ENCODE measurements at regions not wholly inside any gene's neighbourhood (a gene's known extent, or its start where the extent isn't known, plus 50 kb on each side); places are given as distances from the start of the nearest gene placed in this dataset.

DNA sequence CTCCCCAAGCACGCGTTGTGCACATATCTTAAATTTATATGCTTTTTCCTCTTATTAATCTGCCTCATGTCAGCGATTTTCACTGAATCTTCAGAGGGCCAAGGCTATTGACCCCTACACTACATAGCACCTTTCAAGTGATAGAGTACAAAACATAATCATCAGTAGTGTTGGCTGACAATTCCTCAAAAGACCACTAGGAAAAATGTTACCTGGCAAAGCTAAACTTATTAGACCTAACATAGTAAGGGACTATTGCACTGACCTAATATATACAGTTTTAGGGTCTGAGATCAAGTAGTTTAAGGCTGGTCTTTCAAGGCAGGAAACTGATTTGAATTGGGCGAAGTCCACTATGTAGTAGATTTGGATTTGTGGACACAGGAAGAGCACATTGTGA is 244.2 kb upstream of the ZC3H15 start:
- DNase-seq (ENCODE audit: low spot score), result no peak
- no peak overlapping the region for H3K27ac ChIP-seq
- intact Hi-C loops (cut with DNase I), result no loop called here
- 98% methylated on average over 4 of the region's 4 CpGs for WGBS
- H3K4me3 ChIP-seq, result no peak overlapping the region
- no peaks in the 10 kb centered on the region for H3K36me3 ChIP-seq
- TF ChIP-seq POLR2A (IDR thresholded peaks at IDR 0.05) (no peak), POLR2AphosphoS5 (IDR thresholded peaks at IDR 0.05) (no peak)
- TF ChIP-seq, protein P1, sequence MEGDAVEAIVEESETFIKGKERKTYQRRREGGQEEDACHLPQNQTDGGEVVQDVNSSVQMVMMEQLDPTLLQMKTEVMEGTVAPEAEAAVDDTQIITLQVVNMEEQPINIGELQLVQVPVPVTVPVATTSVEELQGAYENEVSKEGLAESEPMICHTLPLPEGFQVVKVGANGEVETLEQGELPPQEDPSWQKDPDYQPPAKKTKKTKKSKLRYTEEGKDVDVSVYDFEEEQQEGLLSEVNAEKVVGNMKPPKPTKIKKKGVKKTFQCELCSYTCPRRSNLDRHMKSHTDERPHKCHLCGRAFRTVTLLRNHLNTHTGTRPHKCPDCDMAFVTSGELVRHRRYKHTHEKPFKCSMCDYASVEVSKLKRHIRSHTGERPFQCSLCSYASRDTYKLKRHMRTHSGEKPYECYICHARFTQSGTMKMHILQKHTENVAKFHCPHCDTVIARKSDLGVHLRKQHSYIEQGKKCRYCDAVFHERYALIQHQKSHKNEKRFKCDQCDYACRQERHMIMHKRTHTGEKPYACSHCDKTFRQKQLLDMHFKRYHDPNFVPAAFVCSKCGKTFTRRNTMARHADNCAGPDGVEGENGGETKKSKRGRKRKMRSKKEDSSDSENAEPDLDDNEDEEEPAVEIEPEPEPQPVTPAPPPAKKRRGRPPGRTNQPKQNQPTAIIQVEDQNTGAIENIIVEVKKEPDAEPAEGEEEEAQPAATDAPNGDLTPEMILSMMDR (IDR thresholded peaks at IDR 0.05), result no peak
- no peaks in the 10 kb centered on the region for H3K9me3 ChIP-seq
- no peaks in the 10 kb centered on the region for H3K27me3 ChIP-seq (replicated peaks; ENCODE audit: insufficient read depth)
- no peaks in the 10 kb centered on the region for H3K4me1 ChIP-seq (replicated peaks)

DNA sequence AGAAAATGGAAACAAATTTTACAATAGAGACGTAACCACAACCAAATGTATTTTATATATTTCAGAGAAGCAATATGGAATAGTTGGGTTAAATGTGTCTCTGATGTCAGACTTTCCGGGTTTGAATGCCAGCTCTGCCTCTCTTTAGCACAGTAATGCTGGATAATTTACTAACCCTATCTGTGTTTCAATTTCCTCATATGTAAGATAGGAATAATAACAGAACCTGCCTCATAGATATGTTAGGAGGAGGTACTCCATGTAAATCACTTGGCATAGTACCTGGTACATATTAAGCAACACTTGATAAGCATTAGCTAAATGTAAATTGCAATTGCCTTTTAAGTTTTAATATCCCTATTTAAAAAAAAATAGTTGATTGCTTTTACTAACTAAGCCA is 231.3 kb upstream of the ZC3H15 start:
- Histone ChIP-seq H3K27ac (no peak overlapping the region), H3K36me3 (no peaks in the 10 kb centered on the region), H3K4me1 (replicated peaks) (no peaks in the 10 kb centered on the region), H3K9me3 (no peaks in the 10 kb centered on the region), H3K27me3 (replicated peaks; ENCODE audit: insufficient read depth) (no peaks in the 10 kb centered on the region), H3K4me3 (no peak overlapping the region)
- TF ChIP-seq, protein P1 (IDR thresholded peaks at IDR 0.05), result no peak
- TF ChIP-seq POLR2A (IDR thresholded peaks at IDR 0.05) (no peak), POLR2AphosphoS5 (IDR thresholded peaks at IDR 0.05) (no peak)
- 89% methylated on average over 2 of the region's 2 CpGs for WGBS
- intact Hi-C loops (cut with DNase I), result no loop called here
- no peak for DNase-seq (ENCODE audit: low spot score)

DNA sequence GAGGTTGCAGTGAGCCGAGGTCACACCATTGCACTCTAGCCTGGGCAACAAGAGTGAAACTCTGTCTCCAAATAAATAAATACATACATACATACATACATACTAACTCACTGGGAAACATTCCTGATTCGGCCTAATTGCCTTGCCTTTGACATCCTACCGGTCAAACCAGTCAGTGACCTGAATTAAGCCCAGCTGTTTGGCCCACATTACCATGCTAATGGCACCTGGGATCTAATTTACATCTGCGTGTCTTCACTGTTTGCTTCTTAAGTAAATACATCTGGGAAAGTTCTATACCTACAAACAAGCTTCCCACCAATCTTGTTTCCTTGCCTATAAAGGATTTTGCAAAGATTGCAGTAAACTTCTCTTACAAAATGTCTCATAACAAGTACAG is 230.2 kb upstream of the ZC3H15 start:
- no peak overlapping the region for H3K27ac ChIP-seq
- DNase-seq (ENCODE audit: low spot score), result no peak
- intact Hi-C loops (cut with DNase I), result no loop called here
- H3K4me3 ChIP-seq, result no peak overlapping the region
- no peaks in the 10 kb centered on the region for H3K9me3 ChIP-seq
- TF ChIP-seq POLR2A (IDR thresholded peaks at IDR 0.05), result no peak
- no peak for TF ChIP-seq POLR2AphosphoS5 (IDR thresholded peaks at IDR 0.05)
- TF ChIP-seq, protein P1 (IDR thresholded peaks at IDR 0.05), result no peak
- no peaks in the 10 kb centered on the region for H3K4me1 ChIP-seq (replicated peaks)
- H3K27me3 ChIP-seq (replicated peaks; ENCODE audit: insufficient read depth), result no peaks in the 10 kb centered on the region
- no peaks in the 10 kb centered on the region for H3K36me3 ChIP-seq
- 75% methylated on average over 4 of the region's 4 CpGs for WGBS

DNA sequence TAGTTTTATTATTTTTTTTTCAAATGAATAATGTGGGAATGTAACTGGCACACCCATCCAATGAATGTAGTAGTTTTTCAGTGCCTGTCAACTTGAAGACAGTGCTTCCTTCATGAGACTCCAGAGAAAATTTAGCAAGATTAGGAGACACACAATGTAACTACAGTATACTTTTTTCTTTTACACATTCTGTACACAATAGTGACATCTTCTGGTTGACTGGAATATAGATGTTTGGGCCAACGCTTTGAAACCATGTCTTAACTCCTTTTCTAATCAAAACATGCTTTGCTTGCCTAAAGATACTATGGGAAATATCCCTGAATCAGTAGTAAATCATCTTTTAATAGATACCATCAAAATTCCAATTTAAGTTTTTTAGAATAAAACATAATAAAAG is 229.5 kb upstream of the ZC3H15 start:
- intact Hi-C loops (cut with DNase I), result no loop called here
- WGBS, result 10% methylated on average over 1 of the region's 1 CpG
- Histone ChIP-seq H3K4me3 (no peak overlapping the region), H3K36me3 (no peaks in the 10 kb centered on the region), H3K27me3 (replicated peaks; ENCODE audit: insufficient read depth) (no peaks in the 10 kb centered on the region), H3K27ac (no peak overlapping the region), H3K9me3 (no peaks in the 10 kb centered on the region), H3K4me1 (replicated peaks) (no peaks in the 10 kb centered on the region)
- TF ChIP-seq POLR2AphosphoS5 (IDR thresholded peaks at IDR 0.05) (no peak), POLR2A (IDR thresholded peaks at IDR 0.05) (no peak)
- TF ChIP-seq, protein P1 (IDR thresholded peaks at IDR 0.05), result peak in 3 of 4 experiments; percentile 28 to 41 (median 36)
- no peak for DNase-seq (ENCODE audit: low spot score)

DNA sequence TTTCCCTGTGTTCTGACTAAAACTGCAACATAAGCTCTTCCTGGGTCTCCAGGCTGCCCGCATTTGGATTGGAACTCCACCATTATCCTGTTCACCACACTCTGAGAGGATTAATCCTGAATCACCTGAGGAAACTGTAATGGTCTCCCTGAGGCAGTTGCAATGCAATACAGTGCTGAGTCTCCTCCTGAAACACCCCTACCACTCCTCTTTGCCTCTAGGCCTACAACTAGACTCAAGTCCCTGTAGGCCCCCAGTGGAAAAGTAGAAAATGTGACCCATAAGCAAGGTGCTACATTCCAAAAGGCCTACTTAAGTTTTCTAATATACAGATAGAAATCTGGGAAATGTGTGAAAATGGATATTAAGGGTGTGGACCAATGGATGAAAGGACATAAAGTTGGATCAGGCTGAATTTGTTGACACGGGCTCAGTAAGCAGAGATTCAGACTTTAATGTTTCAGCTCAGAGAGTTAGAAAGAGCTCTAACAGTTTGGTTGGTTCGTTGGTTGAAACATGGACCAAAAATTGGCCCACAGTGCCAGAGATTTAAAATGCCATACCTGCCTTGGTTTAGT is 222.3 kb upstream of the ZC3H15 start:
- no peak for TF ChIP-seq POLR2A (IDR thresholded peaks at IDR 0.05)
- no peak for TF ChIP-seq POLR2AphosphoS5 (IDR thresholded peaks at IDR 0.05)
- TF ChIP-seq, protein P1 (IDR thresholded peaks at IDR 0.05), result no peak
- H3K36me3 ChIP-seq, result no peaks in the 10 kb centered on the region
- H3K27me3 ChIP-seq (replicated peaks; ENCODE audit: insufficient read depth), result no peaks in the 10 kb centered on the region
- intact Hi-C loops (cut with DNase I), result no loop called here
- H3K27ac ChIP-seq, result no peak overlapping the region
- no peak for DNase-seq (ENCODE audit: low spot score)
- no peaks in the 10 kb centered on the region for H3K9me3 ChIP-seq
- no peaks in the 10 kb centered on the region for H3K4me1 ChIP-seq (replicated peaks)
- WGBS, result 96% methylated on average over 3 of the region's 3 CpGs
- no peak overlapping the region for H3K4me3 ChIP-seq

Data from prostate gland (tissue), 2 donors.